HG02642 (cell line): ENCODE measurements at regions not wholly inside any gene's neighbourhood (a gene's known extent, or its start where the extent isn't known, plus 50 kb on each side); places are given as distances from the start of the nearest gene placed in this dataset.

Experiments used
- ATAC-seq: cut with Tn5 transposase; IDR thresholded peaks from one replicate; pipeline ENCODE4 v1.9.1; 2021; ENCODE audit warnings: mild to moderate bottlenecking; ENCODE audit not compliant: unreplicated experiment, poor library complexity

GRCh38 chr20:20939006-20939405 is 167.2 kb downstream of the LINC00237 start:
- no peak for ATAC-seq

- ATAC-seq, result no peak
These were observed 167.6 kb downstream of the LINC00237 start for GRCh38 chr20:20938599-20938998.

- ATAC-seq, result no peak
These were observed 168.0 kb downstream of the LINC00237 start for GRCh38 chr20:20938131-20938530.

GRCh38 chr20:20933142-20933958 is 172.8 kb downstream of the LINC00237 start:
- ATAC-seq, result no peak

GRCh38 chr20:20932156-20932555 is 174.0 kb downstream of the LINC00237 start:
- no peak for ATAC-seq

GRCh38 chr20:20931632-20932031 is 174.5 kb downstream of the LINC00237 start:
- no peak for ATAC-seq

GRCh38 chr20:20931024-20931423 is 175.1 kb downstream of the LINC00237 start:
- ATAC-seq, result no peak

GRCh38 chr20:20930500-20930899 is 175.7 kb downstream of the LINC00237 start:
- no peak for ATAC-seq

GRCh38 chr20:20929341-20929740 is 176.8 kb downstream of the LINC00237 start:
- ATAC-seq, result no peak

- ATAC-seq, result no peak
These were observed 179.8 kb downstream of the LINC00237 start for GRCh38 chr20:20926222-20926905.

GRCh38 chr20:20920433-20920832 is 185.7 kb downstream of the LINC00237 start:
- ATAC-seq, result no peak

- ATAC-seq, result no peak
These were observed 190.3 kb downstream of the LINC00237 start for GRCh38 chr20:20915844-20916243.

- ATAC-seq, result no peak
These were observed 192.0 kb upstream of the RALGAPA2 start for GRCh38 chr20:20904501-20904831.

GRCh38 chr20:20903773-20904500 is 191.5 kb upstream of the RALGAPA2 start:
- no peak for ATAC-seq

- no peak for ATAC-seq
These were observed 185.5 kb upstream of the RALGAPA2 start for GRCh38 chr20:20897922-20898321.

GRCh38 chr20:20897145-20897544 is 184.7 kb upstream of the RALGAPA2 start:
- ATAC-seq, result no peak

GRCh38 chr20:20896606-20897005 is 184.2 kb upstream of the RALGAPA2 start:
- ATAC-seq, result no peak

GRCh38 chr20:20895537-20895936 is 183.1 kb upstream of the RALGAPA2 start:
- no peak for ATAC-seq

GRCh38 chr20:20894753-20895152 is 182.3 kb upstream of the RALGAPA2 start:
- ATAC-seq, result no peak

GRCh38 chr20:20894280-20894679 is 181.8 kb upstream of the RALGAPA2 start:
- ATAC-seq, result no peak

- no peak for ATAC-seq
These were observed 179.9 kb upstream of the RALGAPA2 start for GRCh38 chr20:20892328-20892727.
